ENCODE measurements at regions not wholly inside any gene's neighbourhood (a gene's known extent, or its start where the extent isn't known, plus 50 kb on each side); places are given as distances from the start of the nearest gene placed in this dataset.

GRCh38 chr18:26794230-26795101, 71.0 kb downstream of the AQP4 start:
- DNase-seq (ENCODE audit: low read depth) = no peak

DNA sequence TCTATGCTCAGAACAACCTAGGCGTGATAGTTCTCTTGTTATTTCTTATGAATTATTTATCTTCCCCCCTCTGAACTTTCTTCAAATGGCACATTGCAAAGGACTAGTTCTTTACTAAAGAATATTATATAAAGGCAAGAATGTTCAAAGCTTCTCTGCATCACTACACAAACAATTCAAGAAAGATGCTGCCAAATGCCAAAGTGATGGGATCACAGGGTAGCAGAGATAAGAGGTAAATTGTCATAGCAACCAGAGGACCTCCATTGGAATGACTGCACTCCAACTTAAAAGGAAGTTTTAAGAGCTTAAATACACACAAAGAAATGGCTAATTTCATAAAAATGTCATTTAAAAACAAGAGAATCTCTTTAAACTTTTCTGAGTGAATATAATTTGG, 72.8 kb downstream of the AQP4 start:
- DNase-seq (ENCODE audit: low read depth) = no peak

GRCh38 chr18:26791676-26792075, 73.8 kb downstream of the AQP4 start:
- no peak for DNase-seq (ENCODE audit: low read depth)

DNA sequence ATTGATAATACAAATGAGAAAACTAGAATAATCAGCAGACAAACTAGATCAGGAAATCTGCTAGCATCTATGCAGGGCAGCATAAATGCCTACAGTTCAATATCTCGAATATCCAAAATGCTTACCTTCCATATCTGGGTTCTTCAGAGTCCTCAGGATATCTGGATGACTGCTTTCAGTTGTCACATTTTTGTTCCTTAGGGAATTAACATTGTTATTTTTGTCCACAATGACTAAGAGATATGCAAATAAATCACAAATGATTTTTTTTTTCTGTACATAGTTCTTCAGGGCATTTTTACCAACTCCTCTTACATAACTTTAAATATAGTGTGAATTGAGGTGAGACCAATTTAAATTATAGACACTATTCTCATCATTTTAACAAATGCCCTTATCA, 80.9 kb downstream of the AQP4 start:
- no peak for DNase-seq (ENCODE audit: low read depth)

GRCh38 chr18:26783170-26783569, 82.3 kb downstream of the AQP4 start:
- DNase-seq (ENCODE audit: low read depth) = no peak

GRCh38 chr18:26780520-26781325, 84.8 kb downstream of the AQP4 start:
- DNase-seq (ENCODE audit: low read depth) = no peak

DNA sequence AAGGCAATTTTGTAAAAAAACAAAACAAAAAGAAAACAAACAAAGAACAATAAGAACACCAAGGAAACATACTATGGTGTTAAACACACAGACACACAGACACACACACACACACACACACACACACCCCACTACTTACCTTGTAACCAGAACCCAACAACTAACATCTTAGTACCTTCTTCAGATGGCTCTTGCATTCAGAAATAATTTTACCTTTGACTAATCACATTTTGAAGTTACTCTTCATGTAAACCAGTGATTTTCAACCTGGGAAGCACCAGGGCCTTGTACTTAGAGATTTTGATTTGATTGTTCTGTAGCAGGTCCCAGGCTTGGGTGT, 87.5 kb downstream of the AQP4 start:
- DNase-seq (ENCODE audit: low read depth) = no peak

- DNase-seq (ENCODE audit: low read depth) = no peak
These were observed 88.0 kb downstream of the AQP4 start for GRCh38 chr18:26777351-26778053.

GRCh38 chr18:26772691-26773090, 92.8 kb downstream of the AQP4 start:
- no peak for DNase-seq (ENCODE audit: low read depth)

DNA sequence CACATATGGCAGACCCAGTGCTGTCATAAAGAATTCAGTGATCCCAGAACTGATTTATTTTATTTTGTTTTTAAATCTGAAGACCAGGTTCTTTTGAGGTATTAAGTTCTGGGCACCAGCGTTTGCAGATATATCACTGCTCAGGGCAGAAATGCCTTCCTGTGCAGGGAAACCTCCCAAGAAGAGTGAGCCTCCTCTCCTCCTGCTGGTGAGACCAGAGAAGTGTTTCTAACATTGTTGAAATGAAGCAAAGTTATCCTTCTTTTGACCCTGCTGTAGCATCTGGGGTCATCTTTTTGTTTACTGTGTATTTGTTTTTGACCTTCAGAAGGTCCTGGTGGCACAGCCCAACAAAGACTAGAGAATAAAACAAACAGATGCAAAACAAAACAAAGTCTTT, 94.0 kb downstream of the AQP4 start:
- DNase-seq (ENCODE audit: low read depth) = no peak

DNA sequence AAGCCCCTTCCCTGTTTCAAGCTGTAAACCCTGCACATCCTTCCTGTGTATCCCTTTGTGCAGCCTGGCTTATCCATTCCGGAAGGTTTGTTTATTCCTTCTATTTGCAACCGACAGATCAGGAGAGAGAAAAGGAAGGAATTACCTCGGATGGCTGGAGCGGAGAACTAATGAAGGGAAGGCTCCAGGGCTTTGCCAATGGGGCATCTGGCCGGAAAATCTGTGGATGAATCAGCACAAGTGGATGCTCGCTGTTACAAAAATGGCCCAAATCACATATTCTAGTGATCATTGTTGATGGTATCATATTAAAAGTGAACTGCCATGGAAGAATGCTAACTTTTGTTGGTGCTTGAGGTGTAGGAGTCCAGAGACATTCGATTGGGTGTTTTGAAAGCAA, 97.1 kb downstream of the AQP4 start:
- DNase-seq (ENCODE audit: low read depth) = no peak

DNA sequence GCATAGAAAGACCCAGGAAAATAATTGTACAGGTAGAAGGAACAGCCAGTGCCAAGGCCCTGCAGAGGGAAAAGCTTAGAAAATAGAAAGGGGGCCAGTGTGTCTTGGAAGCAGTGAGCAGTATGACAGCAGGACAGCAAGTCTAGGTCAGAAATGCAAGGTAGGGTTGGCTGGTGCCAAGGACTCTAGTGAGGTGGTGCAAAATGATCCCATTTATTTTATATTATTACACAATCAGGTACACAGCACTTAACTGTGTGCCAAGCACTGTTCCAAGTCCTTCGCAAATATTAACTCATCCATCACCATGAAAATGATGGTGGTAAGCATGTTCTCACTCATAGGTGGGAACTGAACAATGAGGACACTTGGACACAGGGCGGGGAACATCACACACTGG, 100.0 kb downstream of the AQP4 start:
- no peak for DNase-seq (ENCODE audit: low read depth)

GRCh38 chr18:26764586-26764985, 100.9 kb downstream of the AQP4 start:
- DNase-seq (ENCODE audit: low read depth) = no peak

GRCh38 chr18:26764177-26764576, 101.3 kb downstream of the AQP4 start:
- DNase-seq (ENCODE audit: low read depth) = no peak

DNA sequence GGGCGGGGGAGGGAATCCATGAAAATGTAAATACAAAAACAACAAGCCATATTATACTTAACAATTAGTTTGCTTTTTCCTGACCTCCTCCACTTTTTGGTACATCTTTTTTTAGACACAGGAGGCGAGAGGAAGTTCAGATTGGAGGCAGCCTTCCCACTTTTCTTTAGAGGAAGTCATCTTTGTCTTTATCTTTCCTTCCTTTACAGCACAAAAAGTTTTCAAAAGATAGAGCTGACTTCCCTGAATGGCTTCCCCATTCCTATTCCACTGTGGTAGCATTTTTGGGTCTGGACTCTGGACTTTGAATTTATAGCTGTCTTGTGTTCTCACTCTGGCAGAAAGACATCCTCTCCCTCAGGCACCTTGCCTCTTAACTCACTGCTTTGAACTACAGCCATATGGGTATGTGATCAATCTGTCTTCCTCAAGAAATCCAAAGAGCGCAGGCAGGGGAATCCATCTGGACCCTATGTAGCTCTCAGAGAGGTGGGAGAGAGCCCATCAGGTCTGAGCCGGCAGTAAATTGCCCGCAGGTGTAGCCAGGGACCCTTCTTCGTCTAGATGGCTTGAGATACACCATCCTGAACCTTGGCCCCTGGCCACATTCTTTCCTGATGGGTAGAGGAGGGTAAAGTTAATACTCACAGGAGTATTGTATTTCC, 101.9 kb downstream of the AQP4 start:
- DNase-seq (ENCODE audit: low read depth) = no peak

DNA sequence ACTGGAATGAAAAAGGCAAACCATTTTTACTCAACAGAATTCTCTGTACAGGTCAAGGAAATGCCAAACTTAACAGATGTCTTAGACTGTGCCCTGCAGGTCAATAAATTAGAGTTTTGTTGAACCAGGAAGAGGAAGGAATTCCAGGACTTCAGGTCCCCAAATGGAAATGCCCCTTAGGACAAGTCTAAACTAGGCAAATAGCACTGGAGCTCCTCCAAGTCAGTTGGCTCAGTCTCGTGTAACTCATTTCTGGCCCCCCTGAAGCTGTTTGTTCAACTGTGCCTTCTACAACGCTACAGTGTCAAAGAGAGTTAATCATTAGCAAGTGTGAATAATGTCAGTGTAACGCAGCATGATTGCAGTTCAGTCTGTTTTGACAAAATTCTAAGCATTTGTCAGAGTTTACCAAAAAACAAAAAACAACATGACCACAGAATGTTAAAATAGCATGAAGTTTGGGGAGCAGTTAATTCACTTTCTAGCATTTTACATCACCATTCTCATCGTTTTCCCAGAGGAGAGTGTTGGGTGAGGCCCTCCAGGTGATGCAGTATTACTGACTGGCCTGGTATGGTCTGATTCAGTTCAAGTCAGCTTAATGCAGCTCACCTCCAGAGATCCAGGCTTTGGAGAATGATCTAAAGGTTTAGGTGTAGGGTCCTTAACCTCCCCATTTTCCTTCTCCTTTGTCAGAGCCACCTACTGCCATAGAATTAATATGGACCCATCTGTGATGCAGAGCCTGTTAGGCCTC, 108.1 kb downstream of the AQP4 start:
- DNase-seq (ENCODE audit: low read depth) = no peak

GRCh38 chr18:26756556-26756955, 109.0 kb downstream of the AQP4 start:
- no peak for DNase-seq (ENCODE audit: low read depth)

DNA sequence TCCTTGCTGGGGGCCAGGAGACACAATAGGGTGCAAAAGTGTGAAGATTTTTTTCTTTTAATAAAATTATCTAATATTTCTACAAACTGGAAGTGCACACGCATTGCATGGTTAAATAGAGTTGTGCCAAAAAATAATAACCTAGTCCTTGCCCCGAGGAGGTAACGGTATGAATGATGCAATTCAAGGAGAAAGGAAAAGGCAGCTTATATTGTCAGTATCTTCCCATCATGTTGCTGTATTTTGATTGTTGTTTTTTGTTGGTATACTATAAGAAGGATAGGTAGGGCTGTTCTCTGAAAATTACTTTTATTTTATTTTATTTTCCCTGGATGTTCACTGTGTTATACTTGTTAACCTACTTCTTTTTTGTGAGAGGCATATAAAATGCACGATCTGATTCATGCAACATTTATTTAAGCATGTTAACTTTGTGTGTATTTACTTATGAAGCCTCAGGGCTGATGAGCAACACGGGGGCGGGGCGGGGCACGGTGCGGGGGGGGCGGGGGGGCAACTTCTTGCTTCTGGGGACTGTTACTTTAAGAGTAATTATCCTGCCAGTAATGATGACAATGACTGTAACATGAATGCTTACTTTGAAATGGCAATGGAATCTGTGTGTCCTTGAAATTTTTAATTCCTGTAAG, 118.6 kb downstream of the AQP4 start:
- DNase-seq (ENCODE audit: low read depth) = no peak

- DNase-seq (ENCODE audit: low read depth) = no peak
These were observed 119.1 kb downstream of the AQP4 start for GRCh38 chr18:26746398-26746797.

DNA sequence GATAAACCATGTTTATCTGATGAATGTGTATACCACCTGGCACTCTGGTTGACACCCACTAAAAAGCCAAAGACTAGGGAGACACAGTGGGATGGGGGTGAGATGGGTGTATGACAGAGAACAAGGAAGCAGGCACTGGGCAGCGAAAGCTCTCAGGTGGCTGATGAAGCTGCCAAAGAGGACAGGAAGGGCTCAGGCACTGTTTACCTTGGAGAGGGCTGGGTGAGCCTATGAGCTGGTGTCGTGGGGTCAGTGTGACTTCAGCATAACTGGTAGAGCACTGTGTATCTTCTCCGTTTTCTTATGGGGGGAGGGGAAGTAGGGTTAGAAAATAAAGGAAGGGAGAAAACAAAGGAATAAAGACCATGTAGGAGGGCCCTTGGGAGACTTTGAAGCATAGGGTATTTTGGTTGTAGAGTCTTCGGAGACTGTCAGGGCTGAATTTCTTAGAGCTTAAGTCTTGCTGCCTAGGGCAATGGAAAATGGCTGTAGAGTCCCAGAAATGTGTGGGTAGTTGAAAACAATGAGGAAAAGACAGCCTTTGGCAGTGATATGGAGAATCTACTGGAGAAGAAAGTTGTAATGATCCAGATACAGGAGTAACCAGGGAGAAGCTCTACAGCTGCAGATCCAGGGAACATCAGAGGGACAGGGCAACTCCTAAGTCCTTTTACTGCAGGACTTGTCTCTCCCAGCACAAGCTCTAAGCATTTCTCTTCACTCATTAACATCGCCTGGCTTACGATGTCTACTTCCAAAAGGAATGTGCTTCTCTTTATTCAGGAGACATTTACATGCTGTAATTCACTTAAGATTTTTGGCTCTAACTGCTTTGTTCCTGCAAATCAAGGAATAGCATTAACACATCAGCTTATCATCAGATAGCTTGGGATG, 120.0 kb downstream of the AQP4 start:
- no peak for DNase-seq (ENCODE audit: low read depth)

Data from fibroblast of the conjunctiva (primary cell).